ENCODE measurements at regions not wholly inside any gene's neighbourhood (a gene's known extent, or its start where the extent isn't known, plus 50 kb on each side); places are given as distances from the start of the nearest gene placed in this dataset.

DNA sequence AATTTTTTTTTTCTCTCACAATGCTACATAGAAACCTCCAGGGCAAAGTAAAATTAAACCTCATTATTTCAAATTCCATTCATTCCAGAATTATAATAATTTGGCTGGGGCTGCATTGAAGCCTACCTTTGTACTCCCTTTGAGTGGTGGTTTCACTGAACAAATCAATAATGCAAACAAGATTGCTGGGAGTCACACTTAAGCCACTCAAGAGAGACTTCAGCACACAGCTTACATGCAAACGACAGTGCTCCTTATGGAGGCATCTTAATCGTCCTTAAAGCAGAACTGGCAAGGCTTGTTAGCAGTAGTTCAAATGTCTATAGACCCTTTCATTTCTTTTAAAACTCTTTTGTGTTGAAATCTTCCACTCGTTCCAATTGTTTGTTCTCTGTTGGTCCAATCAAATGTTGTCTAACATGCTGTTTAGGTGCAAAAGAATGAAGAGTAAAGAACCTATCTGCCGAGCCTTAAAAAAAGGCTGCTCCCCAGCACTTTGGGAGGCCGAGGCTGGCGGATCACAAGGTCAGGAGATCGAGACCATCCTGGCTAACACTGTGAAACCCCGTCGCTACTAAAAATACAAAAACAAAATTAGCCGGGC, 294.9 kb downstream of the FGFR2 start (continued):
- TF ChIP-seq EZH2 (IDR thresholded peaks at IDR 0.05; ENCODE audit: low read depth, unreplicated experiment): no peak
- TF ChIP-seq REST (IDR thresholded peaks at IDR 0.05; ENCODE audit: unreplicated experiment): no peak
- no peak for TF ChIP-seq CREB1 (CRISPR knock-in tag; IDR thresholded peaks at IDR 0.05; ENCODE audit: low read depth)
- no peak for TF ChIP-seq ZNF114 (CRISPR knock-in tag; IDR thresholded peaks at IDR 0.05)
- no peak for TF ChIP-seq EZH2phosphoT487 (IDR thresholded peaks at IDR 0.05; ENCODE audit: unreplicated experiment)

DNA sequence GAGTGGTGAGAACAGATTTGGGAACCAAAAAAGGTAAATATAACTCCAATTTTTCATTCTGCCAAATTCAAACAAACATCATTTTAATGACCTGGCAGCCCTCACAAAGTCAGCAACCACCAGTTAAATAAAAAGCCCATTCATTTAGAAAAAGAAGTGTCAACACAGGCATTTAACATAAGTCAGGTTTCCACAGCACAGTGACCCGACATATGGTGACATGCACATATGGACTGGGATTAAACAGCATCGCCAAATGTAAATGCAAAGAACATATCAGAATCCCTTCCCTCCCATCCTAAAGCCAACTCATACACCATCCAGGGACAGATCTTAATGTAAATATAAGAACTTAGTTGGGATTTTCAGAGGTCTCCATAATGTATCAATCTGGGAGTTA, 293.2 kb downstream of the FGFR2 start:
- ATAC-seq: no peak

More for the DNA sequence above, 293.2 kb downstream of the FGFR2 start:
- Mint-ChIP-seq H3K4me1 (peaks cover 20% of the 10 kb centered on the region), H3K9me3 (0 out of 3 replicates have a peak, but pooled peaks cover 4% of the 10 kb centered on the region), H3K4me3 (no peak overlapping the region), H3K27me3 (ENCODE audit: insufficient read depth, low read depth, poor library complexity) (no peaks in the 10 kb centered on the region), H3K27ac (no peak overlapping the region), H3K36me3 (ENCODE audit: low read depth) (no peaks in the 10 kb centered on the region)
- Histone ChIP-seq H3K79me2 (replicated peaks; ENCODE audit: insufficient read depth) (no peaks in the 10 kb centered on the region), H4K20me1 (replicated peaks; ENCODE audit: insufficient read depth) (no peaks in the 10 kb centered on the region), H3K9me2 (ENCODE audit: insufficient read depth) (peaks cover 6% of the 10 kb centered on the region), H3K4me1 (ENCODE audit: insufficient read depth) (peaks cover 11% of the 10 kb centered on the region; the same call in 1 of the 2 replicates), H3F3A (replicated peaks; ENCODE audit: low read depth) (no peaks in the 10 kb centered on the region), H3K4me3 (no peak overlapping the region), H3K36me3 (ENCODE audit: insufficient read depth) (no peaks in the 10 kb centered on the region), H3K27ac (ENCODE audit: low read depth) (no peak overlapping the region), H3K4me2 (no peak overlapping the region), H2AFZ (no peak overlapping the region), H3K27me3 (ENCODE audit: insufficient read depth) (no peaks in the 10 kb centered on the region)
- TF ChIP-seq STAT1 (IDR thresholded peaks at IDR 0.05; ENCODE audit: unreplicated experiment): no peak
- TF ChIP-seq JUNB (IDR thresholded peaks at IDR 0.05; ENCODE audit: unreplicated experiment): no peak
- no peak for TF ChIP-seq ZNF114 (CRISPR knock-in tag; IDR thresholded peaks at IDR 0.05)
- TF ChIP-seq REST (IDR thresholded peaks at IDR 0.05; ENCODE audit: unreplicated experiment): no peak
- TF ChIP-seq CREB1 (CRISPR knock-in tag; IDR thresholded peaks at IDR 0.05; ENCODE audit: low read depth): no peak
- TF ChIP-seq NANOG (IDR thresholded peaks at IDR 0.05; ENCODE audit: borderline replicate concordance): no peak
- DNase-seq (ENCODE audit: low spot score): no peak

Measured in GM23338 (cell line).